ENCODE measurements at regions not wholly inside any gene's neighbourhood (a gene's known extent, or its start where the extent isn't known, plus 50 kb on each side); places are given as distances from the start of the nearest gene placed in this dataset.

- no peak for DNase-seq
Measured at GRCh38 chr6:169165561-169166300, 87.9 kb downstream of the THBS2 start.

- DNase-seq: no peak
Measured at GRCh38 chr6:169164986-169165385, 88.7 kb downstream of the THBS2 start.

GRCh38 chr6:169164451-169164850 lies 89.2 kb downstream of the THBS2 start:
- no peak for DNase-seq

GRCh38 chr6:169163411-169163901 lies 90.2 kb downstream of the THBS2 start:
- no peak for DNase-seq

GRCh38 chr6:169162752-169163407 lies 90.8 kb downstream of the THBS2 start:
- no peak for DNase-seq

- no peak for DNase-seq
Measured at GRCh38 chr6:169162249-169162648, 91.4 kb downstream of the THBS2 start.

GRCh38 chr6:169161572-169162167 lies 92.0 kb downstream of the THBS2 start:
- DNase-seq: no peak

- no peak for DNase-seq
Measured at GRCh38 chr6:169160855-169161560, 92.6 kb downstream of the THBS2 start.

- DNase-seq: no peak
Measured at GRCh38 chr6:169160091-169160854, 93.4 kb downstream of the THBS2 start.

- no peak for DNase-seq
Measured at GRCh38 chr6:169159331-169159730, 94.3 kb downstream of the THBS2 start.

- no peak for DNase-seq
Measured at GRCh38 chr6:169158691-169159090, 95.0 kb downstream of the THBS2 start.

- no peak for DNase-seq
Measured at GRCh38 chr6:169158174-169158573, 95.5 kb downstream of the THBS2 start.

- no peak for DNase-seq
Measured at GRCh38 chr6:169157197-169158148, 96.2 kb downstream of the THBS2 start.

- no peak for DNase-seq
Measured at GRCh38 chr6:169156793-169157147, 96.9 kb downstream of the THBS2 start.

- no peak for DNase-seq
Measured at GRCh38 chr6:169156108-169156792, 97.4 kb downstream of the THBS2 start.

- DNase-seq: no peak
Measured at GRCh38 chr6:169155481-169155880, 98.2 kb downstream of the THBS2 start.

- no peak for DNase-seq
Measured at GRCh38 chr6:169153401-169153800, 100.2 kb downstream of the THBS2 start.

GRCh38 chr6:169146521-169146920 lies 107.1 kb downstream of the THBS2 start:
- DNase-seq: no peak

GRCh38 chr6:169145991-169146501 lies 107.6 kb downstream of the THBS2 start:
- DNase-seq: no peak

- no peak for DNase-seq
Measured at GRCh38 chr6:169145496-169145895, 108.2 kb downstream of the THBS2 start.

GRCh38 chr6:169144356-169144755 lies 109.3 kb downstream of the THBS2 start:
- no peak for DNase-seq
